GDM1 (cell line): ENCODE measurements at regions not wholly inside any gene's neighbourhood (a gene's known extent, or its start where the extent isn't known, plus 50 kb on each side); places are given as distances from the start of the nearest gene placed in this dataset.
"Not testable (repeated sequence)": the region's sequence is repeated elsewhere in the genome, so short reads cannot be mapped to it uniquely, and the experiment has no call there.

Source experiments
- DNase-seq: peaks from one replicate; lab custom pipeline; 2025; lab: John Stamatoyannopoulos, UW

DNA sequence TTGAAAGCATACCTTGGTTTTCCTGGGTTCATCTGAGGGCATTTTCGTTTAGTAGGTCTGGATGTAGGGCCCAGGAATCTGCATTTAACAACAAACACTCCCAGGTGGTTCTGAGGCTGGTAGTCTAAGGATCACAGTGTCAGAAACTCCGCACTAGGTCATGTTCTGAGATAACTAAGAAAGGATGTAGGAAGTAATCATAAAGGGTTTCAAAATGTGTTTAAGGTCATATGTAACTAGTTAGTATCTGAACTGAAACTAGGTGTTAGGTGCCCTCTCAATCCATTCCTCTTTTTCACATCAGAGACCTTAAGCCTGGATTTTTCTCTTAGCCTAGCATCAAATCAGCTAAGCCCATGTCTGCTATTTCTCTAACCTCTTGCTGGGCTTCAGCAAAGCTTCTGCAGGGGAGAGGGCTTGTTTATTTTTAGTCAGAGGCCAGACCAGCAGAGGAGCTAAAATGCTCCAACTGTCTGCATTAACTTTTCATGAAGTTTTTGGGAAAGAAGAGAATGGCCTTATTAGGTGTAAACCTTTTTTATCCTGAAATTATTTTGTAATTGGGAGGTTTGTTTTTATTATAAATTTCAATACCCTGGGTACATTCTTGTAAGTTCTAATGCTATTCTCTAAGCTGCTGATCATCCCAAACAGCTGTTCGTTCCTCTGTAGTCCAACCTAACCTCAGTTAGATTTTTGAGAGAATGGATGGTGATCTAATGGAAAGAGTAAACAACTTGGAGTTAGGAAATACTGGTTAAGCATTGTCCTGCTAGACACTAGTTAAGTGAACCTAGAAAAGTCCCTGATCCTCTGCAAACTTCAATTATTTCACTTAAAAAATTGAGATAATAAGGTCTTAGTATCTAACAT, 262.8 kb upstream of the RFC3 start:
- DNase-seq, result no peak

DNA sequence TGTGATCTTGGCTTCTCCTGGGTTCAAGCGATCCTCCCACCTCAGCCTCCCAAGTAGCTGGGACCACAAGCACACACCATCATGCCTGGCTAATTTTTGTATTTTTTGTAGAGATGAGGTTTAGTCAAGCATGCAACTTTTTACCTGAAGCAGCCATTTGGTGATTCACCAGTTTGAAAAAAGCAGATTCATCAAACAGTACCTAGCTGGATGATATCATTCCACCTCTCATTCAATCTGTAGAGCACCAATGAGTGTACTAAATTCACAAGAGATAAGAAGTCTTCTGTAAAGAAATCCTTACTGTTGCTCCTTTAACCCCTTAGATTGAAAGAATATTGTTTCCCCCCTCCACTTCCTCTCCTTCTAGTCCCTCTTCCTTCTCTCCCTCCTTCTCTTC, 261.1 kb upstream of the RFC3 start:
- no peak for DNase-seq

DNA sequence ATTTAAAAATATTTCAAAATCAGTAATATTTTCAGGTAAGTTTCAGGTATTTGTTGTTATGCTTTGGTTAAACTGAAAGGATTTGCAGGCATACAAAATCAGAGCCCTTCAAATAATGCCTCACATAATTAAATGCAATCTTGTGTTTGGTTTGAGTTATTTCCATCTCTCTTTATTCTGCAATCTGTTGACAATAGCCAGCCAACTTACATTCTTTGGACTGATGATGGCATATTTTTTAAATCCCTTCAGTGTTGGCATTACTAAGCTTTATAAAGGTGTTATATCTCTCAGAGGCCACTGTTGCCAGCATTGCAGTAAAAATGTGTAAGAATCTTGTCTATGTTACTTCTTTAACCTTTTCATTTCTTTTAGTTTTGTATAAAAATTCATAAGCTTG, 257.2 kb upstream of the RFC3 start:
- DNase-seq, result no peak

DNA sequence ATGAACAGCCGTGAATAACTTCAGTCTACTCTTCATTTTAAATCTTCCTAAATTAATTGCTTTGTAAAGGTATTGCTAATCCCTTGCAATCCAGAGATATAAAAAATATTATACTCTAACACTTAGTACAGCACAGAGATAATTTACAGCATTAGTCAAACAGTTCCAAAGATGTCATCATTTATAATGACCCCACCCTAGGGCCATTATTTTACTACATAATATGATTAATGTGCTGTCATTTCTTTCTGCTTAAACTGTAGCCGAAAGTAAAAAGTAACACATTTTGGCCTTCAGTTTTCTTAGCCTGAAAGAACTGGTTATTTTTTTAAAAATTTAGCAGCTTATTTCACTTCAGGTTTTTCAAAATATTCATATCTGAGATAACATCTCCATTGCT, 256.3 kb upstream of the RFC3 start:
- DNase-seq, result no peak

DNA sequence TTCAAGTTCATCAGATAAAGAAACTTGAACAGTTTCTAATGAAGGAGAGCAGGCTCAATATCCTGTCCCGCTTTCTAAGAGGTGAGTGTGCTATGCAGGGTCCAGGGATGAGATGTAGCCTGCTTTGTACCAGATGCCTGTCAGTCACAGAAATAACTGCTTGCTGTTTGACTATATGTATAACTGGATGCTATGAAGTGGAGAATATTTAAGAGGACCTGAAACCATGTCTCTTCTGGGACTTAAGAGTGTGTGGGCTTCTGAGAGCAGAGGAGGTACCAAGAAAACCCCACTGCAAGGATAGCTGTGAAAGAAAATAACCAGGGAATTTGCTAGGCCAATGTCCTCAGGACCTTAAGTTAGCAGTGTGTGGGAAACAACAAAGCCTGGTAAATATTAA, 246.3 kb upstream of the RFC3 start:
- no peak for DNase-seq

DNA sequence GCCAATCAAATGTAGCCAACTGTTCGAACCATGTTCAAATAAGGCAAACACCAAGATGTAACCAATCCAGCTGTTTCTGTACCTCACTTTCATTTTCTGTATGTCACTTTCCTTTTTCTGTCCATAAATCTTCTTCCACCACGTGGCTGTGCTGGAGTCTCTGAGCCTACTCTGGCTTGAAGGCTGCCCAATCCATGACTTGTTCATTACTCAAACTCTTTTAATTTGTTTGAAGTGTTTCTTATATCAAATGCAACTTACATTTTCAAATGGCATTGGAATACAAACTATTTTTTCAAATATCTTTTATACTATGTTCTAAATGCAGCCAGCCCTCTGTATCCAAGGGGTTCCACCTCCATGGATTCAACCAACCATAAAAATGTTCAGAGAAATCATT, 245.6 kb upstream of the RFC3 start:
- DNase-seq, result not testable (repeated sequence)

DNA sequence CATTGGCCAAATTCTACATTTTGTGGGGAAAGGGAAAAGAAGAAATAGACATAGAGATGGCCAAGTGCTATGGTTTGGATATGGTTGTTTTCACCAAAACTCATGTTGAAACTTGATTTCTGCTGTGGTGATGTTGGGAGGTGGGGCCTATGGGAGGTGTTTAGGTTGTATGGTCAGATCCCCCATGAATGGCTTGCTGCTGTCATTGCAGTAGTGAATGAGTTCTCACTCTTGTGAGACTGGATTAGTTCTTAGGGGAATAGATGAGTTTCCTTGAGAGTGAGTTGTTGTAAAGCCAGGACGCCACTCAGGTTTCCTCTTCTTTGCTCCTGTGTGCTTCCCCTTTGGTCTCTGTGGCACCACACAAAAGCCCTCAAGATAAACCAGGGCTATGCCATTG, 242.6 kb upstream of the RFC3 start:
- DNase-seq, result peak; percentile 64

DNA sequence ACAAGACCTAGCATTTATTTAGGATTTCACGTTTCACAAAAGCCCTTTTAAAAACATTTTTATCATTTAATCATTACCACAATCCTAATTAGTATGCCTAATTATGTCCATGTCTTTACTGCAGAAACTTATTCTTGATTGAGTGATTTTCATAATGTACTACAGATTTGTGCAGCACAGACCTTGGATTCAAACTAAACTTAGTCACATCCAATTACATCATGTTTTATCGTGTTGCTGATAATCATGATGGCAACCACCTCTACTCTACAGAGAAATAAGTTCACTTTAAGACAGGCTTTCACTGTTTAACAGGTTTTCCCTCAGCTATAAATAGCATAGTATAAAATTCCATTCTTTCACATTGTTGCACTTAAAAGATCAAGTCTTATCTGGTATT, 240.9 kb upstream of the RFC3 start:
- DNase-seq, result no peak

DNA sequence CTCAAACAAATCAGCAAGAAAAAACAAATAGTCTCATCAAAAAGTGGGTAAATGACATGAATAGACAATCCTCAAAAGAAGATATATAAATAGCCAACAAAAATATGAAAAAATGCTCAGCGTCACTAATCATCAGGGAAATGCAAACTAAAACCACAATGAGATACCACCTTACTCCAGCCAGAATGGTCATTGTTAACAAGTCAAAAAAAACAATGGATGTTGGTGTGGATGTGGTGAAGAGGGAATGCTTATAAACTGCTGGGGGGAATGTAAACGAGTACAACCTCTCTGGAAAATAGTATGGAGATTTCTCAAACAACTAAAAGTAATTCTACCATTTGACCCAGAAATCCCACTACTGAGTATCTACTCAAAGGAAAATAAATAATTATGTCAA, 239.2 kb upstream of the RFC3 start:
- no peak for DNase-seq

DNA sequence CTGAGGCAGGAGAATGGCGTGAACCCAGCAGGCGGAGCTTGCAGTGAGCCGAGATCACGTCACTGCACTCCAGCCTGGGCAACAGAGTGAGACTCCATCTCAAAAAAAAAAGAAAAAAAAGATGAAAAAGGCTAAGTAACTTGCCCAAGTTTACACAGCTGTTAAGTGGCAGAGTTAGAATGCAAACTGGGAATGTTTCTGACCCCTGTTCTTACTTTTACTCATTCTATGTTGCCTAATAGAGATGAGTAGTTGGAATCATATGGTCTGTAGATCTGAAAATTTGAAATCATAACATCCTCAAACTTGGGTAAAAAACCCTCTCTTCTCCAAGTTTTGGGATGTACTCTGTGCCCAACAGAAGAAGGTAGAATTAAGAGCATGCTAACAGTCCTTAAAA, 235.8 kb upstream of the RFC3 start:
- no peak for DNase-seq

DNA sequence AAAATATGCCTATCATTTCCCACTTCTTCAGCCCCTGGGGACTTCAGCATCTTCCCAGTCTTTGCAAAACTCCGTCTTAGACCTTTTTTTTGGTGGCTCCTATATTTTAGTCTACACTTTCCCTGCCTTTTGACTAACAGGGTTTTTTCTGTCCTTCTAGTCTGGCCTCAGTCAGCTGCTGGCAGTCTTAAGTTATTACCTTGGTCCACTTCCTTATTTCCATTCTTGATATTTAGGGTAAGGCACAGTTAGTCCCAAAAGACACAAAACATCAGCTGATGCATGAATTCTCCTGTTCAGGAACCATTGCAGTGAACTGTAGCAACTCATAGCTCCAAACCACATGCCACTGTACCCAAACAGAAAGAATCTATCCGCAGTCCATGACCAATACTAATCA, 234.6 kb upstream of the RFC3 start:
- DNase-seq, result no peak

DNA sequence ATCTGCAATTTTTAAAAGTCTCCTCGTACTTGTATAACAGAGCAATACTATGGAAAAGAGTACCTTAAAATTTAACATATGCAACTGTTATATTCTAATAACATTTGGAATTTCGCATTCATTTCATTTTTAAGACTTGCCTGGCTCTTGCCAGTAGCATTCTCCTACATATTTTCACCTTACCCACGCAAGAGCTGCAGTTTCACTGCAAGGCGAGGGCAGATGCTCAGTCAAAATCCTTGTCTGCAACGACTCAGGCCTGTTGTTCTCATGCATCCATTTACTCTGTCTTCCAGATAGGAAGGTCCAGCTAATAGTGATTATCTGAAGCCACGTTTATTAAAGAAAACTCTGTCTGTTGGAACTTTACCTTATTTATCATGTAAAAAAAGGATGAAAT, 227.0 kb upstream of the RFC3 start:
- no peak for DNase-seq

DNA sequence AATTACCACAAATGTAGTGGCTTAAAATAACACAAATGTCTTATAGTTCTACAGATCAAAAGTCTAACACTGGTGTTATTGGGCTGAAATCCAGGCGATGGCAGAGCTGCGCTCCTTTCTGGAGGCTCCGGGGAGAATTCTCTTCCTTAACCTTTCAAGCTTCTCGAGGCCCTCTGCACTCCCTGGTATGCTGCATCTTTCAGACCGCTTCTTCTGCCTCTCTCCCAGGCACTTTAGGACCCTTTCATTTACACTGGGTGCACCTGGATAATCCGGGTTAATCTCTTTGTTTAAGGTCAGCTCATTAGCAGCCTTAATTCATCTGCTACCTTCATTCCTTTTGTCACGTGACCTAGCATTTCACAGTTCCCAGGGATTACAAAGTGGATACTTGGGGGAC, 211.3 kb upstream of the RFC3 start:
- DNase-seq, result no peak

DNA sequence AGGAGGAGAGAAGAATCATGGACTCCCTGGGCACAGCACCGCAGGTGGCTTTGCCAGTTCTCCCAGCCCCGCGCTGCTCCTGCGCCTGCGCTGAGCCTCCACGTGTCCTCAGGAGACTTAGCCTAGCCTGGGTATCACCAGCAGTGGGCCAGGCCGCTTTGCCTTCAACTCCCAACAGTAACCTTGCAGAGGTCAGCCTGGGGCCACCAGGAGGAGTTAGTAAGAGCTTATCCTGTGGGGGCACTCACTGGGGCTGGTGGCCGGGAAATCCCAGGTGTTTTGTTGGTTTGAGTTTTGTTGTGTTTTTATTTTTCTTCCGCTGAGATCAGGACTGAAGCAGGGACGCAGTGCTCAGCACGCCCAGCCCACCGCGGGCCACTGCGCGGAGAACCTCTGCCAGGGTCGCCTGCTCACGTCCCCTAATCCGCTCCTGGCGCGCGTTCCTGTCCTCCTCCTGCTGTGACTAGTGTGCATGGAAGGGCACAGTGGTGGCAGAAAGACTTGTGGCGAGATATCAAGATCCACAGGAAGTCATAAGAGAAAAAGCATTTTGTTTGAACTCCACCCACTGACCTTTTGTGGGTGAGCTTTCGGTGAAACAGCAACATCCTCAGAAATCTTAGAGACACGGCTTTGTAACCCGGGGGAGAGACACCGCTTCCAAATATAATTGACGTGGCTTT, 207.4 kb upstream of the RFC3 start:
- no peak for DNase-seq

DNA sequence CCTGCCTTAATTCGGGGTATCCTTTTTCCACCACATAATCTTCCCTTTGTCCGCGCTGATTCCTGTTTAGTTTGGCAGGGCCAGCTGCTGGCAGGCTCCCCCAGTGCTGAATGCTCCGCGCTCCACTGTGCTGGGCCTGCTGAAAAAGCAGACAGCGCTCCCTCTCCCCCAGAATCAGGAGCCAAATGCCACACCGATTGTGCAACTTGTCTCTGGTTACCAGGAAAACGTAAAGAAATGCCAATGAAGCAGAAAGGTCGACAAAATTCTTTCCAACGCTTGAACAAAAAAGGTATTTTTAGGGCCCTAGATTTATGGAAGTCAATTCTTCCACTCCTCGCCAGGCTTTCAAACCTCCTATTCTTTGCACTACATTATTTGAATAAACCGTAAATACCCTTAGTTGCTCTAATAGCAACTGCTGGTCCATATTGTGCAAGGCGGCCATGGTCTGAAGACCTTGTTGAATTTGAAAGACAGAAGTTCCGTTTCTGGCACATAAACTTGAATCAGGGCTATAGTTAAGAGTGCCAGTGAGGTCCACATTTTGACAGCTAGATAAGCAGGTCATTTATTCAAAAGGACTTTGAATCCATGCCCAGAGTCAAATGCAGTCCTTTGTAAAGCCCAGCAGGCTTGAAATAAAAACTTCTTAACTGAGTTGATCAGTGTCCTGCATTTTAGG, 206.7 kb upstream of the RFC3 start:
- DNase-seq, result no peak

DNA sequence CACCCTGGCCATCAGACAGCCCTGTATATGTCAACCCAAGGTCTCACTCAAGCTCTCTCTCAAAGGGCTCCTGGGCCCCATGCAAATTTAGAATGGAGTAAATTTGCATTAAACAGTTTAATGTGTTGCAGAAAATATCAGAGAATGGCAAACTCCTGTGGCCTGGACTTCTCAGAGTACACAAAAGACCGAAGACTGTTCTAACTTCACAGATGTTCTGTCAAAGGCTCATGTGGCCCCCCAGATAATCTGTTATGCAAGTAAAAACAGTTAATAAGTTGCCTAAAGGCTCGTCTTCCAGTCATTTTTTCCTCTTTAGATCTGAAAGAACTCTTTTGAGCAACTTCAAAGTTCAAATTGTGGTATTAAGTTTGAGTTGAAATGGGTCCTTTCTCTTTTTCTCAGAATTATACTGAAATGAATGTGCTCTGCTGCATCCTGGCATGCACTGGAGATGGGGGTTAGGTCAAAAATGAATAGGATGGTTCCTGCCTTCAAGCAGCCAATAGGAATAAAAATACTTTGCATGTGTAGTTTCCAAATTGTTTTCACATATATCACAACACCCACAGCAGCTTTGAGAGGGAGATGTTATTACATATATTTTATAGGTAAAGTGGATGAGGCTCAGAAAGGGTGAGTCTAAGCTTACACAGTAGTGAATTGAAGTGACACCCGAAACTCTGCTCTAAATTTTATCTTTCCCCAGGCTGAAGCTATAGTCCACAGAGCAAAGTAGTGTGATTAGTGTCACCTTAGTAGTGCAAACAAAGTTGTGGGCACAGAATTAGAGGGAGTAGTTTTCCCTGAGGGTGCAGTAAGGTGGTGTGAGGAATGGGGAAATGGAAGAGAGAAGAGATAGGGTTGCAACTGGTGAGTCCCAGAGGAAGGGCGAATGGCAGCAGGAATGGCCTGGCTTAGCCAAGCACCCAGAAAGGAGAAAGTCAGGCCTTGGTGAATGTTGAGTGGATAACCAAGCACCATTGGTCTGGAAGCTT, 205.0 kb upstream of the RFC3 start:
- DNase-seq, result no peak

DNA sequence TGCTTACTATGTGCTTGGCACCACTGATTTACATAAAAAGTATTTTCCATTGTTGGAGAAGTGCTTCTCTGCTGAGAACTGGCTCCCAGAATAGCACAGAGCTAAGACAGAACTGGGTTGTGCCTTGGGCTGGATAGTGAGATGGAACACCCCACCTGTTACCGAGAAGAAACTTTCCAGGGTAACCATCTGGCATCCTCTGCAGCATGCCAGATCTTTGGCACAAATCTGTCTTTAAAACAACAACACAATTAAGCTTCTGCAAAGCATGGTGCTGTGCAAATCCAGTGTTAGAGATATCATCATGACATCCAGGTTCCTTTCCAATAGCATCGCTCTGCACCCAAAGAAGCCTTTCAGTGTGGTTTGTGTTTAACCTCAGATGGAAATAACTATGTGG, 202.5 kb upstream of the RFC3 start:
- no peak for DNase-seq

DNA sequence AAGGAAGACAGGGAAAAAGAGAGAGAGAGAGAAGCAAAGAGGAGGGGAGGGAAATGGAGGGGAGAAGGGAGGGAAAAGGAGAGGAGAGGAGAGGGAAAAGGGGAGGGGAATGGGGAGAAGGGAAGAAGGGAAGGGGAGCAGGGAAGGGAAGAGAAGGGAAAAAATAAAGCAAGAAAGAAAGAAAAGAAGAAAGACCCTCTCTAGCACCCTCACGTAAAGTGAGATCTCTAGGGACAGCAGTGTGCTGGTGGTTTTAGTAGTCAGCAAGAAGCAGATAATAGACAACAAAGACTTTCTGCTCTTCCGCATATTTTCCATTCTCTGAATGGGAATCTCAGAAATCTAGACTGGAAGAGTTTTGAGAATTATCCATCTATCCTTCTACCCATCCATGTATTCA, 201.8 kb upstream of the RFC3 start:
- no peak for DNase-seq

DNA sequence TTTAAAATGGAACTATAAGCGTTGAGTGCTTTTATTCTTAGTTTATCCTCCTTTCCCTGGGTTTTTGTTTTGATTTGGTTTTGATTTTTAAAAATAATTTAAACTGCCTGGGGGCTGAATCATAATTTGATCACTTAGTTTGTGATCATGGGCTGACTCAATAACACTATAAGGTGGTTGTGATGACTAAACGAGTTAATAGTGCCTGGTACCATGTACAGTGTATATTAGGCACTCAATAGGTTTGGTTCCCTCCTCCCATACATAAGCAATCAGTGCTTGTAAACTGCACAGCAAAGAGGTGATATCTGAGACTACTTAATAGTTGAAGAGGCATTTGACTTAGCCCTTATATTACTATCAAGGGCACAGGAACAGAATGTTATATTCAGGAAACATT, 200.9 kb upstream of the RFC3 start:
- no peak for DNase-seq

DNA sequence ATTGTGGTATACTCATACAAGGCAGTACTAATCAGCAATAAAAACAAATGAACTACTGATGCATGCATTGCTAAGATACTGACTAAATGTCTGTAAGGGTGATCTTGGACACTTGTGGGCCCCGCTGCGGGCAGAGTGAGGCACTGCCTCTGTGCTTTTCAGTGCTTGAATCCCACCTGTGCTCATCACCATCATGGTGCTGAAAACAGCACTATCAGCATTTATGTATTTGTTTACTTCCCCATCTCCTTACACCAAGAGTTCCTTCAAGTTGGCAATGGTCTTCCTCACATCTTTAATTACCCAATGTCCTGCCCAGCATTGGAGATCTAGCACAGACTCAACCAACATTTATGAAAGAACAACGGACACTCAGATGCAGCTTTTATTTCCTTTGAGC, 193.7 kb upstream of the RFC3 start:
- DNase-seq, result no peak

DNA sequence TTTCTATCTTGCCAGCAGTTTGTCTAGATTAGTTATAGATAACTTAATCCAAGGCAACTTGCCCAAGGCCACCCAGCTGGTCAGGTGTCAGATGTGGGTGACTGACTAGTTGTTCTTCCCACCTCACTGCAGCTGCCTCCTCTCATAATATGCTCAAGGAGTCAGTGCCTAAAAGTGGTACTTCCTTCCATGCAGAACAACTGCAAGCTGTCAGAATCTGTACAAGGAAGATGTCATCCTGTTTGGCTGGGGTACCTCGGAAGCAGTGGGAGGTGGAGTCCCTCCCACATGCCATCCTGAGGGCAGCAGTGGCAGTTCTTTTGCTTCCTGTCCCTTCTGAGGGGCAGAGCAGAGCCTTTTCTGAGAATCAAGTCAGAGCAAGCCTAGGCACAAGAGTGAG, 193.2 kb upstream of the RFC3 start:
- no peak for DNase-seq

DNA sequence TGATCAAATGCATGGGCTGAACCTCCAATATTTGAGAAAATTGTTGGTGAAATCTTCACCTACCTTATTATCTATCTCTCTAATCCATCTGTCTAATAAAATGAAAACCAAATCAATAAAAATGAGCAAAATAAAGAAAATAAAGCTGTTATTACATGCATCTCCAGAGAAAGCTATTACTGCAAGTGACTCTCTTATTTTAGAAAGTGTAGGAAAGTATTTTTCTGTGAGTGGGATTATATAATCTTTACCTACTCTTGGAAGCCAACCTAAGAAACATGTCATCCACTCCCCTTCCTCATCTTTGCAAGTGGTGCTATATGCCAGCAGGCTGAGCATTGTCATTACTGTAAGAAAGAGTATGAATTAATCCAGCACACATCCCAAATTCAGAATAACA, 191.5 kb upstream of the RFC3 start:
- no peak for DNase-seq
